Activated CD8-positive, alpha-beta T cell treated with anti-CD3 and anti-CD28 coated beads, Interleukin-2, amount 10 ng/mL, durations not matched to agents 7 days and 5 days (primary cell): ENCODE measurements at regions not wholly inside any gene's neighbourhood (a gene's known extent, or its start where the extent isn't known, plus 50 kb on each side); places are given as distances from the start of the nearest gene placed in this dataset.
"Not testable (repeated sequence)": the region's sequence is repeated elsewhere in the genome, so short reads cannot be mapped to it uniquely, and the experiment has no call there.

Experiments
- ATAC-seq: fragments of 150-1000 bp; cut with Tn5 transposase; one replicate; pipeline ENCODE4 v1.10.0; 2021; ENCODE audit warnings: moderate library complexity
- CTCF ChIA-PET: fragments of 350-600 bp; sonication (Branson Sonifier 250); formaldehyde crosslinking; loops from one replicate; lab custom pipeline; 2021; ENCODE audit warnings: antibody characterized with exemption; lab: Charles Lee
- POLR2A ChIA-PET: fragments of 350-600 bp; sonication (Branson Sonifier 250); formaldehyde crosslinking; loops from one replicate; lab custom pipeline; 2021; ENCODE audit warnings: antibody characterized with exemption; lab: Charles Lee
- DNase-seq: peaks from one replicate; pipeline ENCODE4 v3.0.0-alpha.2; 2020
- H3K27ac Mint-ChIP-seq: one replicate; pipeline ENCODE4 v1.8.0; 2021; ENCODE audit warnings: mild to moderate bottlenecking, mixed read lengths
- H3K27me3 Mint-ChIP-seq: one replicate; pipeline ENCODE4 v1.8.0; 2021; ENCODE audit warnings: low read depth, mixed read lengths
- H3K36me3 Mint-ChIP-seq: one replicate; pipeline ENCODE4 v1.8.0; 2021; ENCODE audit warnings: low read depth, mixed read lengths
- H3K4me1 Mint-ChIP-seq: one replicate; pipeline ENCODE4 v1.8.0; 2021; ENCODE audit warnings: low read depth, mixed read lengths
- H3K4me3 Mint-ChIP-seq: one replicate; pipeline ENCODE4 v1.8.0; 2021; ENCODE audit warnings: mild to moderate bottlenecking, mixed read lengths
- H3K9me3 Mint-ChIP-seq: one replicate; pipeline ENCODE4 v1.8.0; 2022; ENCODE audit warnings: mixed read lengths; ENCODE audit not compliant: insufficient read depth

- Mint-ChIP-seq H3K27ac (no peak overlapping the region), H3K27me3 (no peaks in the 10 kb centered on the region), H3K4me3 (no peak overlapping the region), H3K36me3 (no peaks in the 10 kb centered on the region), H3K9me3 (no peaks in the 10 kb centered on the region), H3K4me1 (no peaks in the 10 kb centered on the region)
- ATAC-seq (no peak), DNase-seq (no peak)
- ChIA-PET CTCF (no interaction called here), POLR2A (no interaction called here)
Measured at GRCh38 chr2:129482626-129483025, 496.8 kb upstream of the RAB6C start.

- Mint-ChIP-seq H3K4me3 (no peak overlapping the region), H3K4me1 (no peaks in the 10 kb centered on the region), H3K27me3 (no peaks in the 10 kb centered on the region), H3K9me3 (no peaks in the 10 kb centered on the region), H3K36me3 (no peaks in the 10 kb centered on the region), H3K27ac (no peak overlapping the region)
- CTCF ChIA-PET = no interaction called here
- no peak for ATAC-seq
- no peak for DNase-seq
- POLR2A ChIA-PET = no interaction called here
Measured at GRCh38 chr2:129483366-129483765, 496.1 kb upstream of the RAB6C start.

GRCh38 chr2:129484999-129485897 lies 494.2 kb upstream of the RAB6C start:
- DNase-seq = no peak
- ChIA-PET POLR2A (no interaction called here), CTCF (no interaction called here)
- Mint-ChIP-seq H3K9me3 (no peaks in the 10 kb centered on the region), H3K27ac (no peak overlapping the region), H3K4me3 (no peak overlapping the region), H3K4me1 (no peaks in the 10 kb centered on the region), H3K36me3 (no peaks in the 10 kb centered on the region), H3K27me3 (no peaks in the 10 kb centered on the region)
- ATAC-seq = no peak

GRCh38 chr2:129488376-129488775 lies 491.1 kb upstream of the RAB6C start:
- CTCF ChIA-PET = no interaction called here
- POLR2A ChIA-PET = no interaction called here
- Mint-ChIP-seq H3K27me3 (no peaks in the 10 kb centered on the region), H3K4me3 (no peak overlapping the region), H3K27ac (no peak overlapping the region), H3K9me3 (no peaks in the 10 kb centered on the region), H3K4me1 (no peaks in the 10 kb centered on the region), H3K36me3 (no peaks in the 10 kb centered on the region)
- ATAC-seq (no peak), DNase-seq (no peak)

- ChIA-PET POLR2A (no interaction called here), CTCF (no interaction called here)
- no peak for DNase-seq
- Mint-ChIP-seq H3K4me3 (no peak overlapping the region), H3K36me3 (no peaks in the 10 kb centered on the region), H3K9me3 (no peaks in the 10 kb centered on the region), H3K4me1 (no peaks in the 10 kb centered on the region), H3K27me3 (no peaks in the 10 kb centered on the region), H3K27ac (no peak overlapping the region)
- no peak for ATAC-seq
Measured at GRCh38 chr2:129490641-129491040, 488.8 kb upstream of the RAB6C start.

GRCh38 chr2:129491308-129491707 lies 488.2 kb upstream of the RAB6C start:
- H3K27me3 Mint-ChIP-seq = no peaks in the 10 kb centered on the region
- H3K4me1 Mint-ChIP-seq = no peaks in the 10 kb centered on the region
- POLR2A ChIA-PET = no interaction called here
- CTCF ChIA-PET = no interaction called here
- ATAC-seq (no peak), DNase-seq (no peak)
- H3K27ac Mint-ChIP-seq = no peak overlapping the region
- no peak overlapping the region for H3K4me3 Mint-ChIP-seq
- H3K36me3 Mint-ChIP-seq = no peaks in the 10 kb centered on the region
- no peaks in the 10 kb centered on the region for H3K9me3 Mint-ChIP-seq

GRCh38 chr2:129492548-129492947 lies 486.9 kb upstream of the RAB6C start:
- Mint-ChIP-seq H3K27ac (no peak overlapping the region), H3K27me3 (no peaks in the 10 kb centered on the region), H3K9me3 (no peaks in the 10 kb centered on the region), H3K36me3 (no peaks in the 10 kb centered on the region), H3K4me1 (no peaks in the 10 kb centered on the region), H3K4me3 (no peak overlapping the region)
- POLR2A ChIA-PET = no interaction called here
- no peak for DNase-seq
- CTCF ChIA-PET = no interaction called here
- no peak for ATAC-seq

GRCh38 chr2:129499747-129500146 lies 479.7 kb upstream of the RAB6C start:
- Mint-ChIP-seq H3K27ac (no peak overlapping the region), H3K27me3 (no peaks in the 10 kb centered on the region), H3K4me1 (no peaks in the 10 kb centered on the region), H3K36me3 (no peaks in the 10 kb centered on the region), H3K9me3 (peaks cover 6% of the 10 kb centered on the region), H3K4me3 (no peak overlapping the region)
- POLR2A ChIA-PET = no interaction called here
- DNase-seq (no peak), ATAC-seq (no peak)
- CTCF ChIA-PET = no interaction called here

- H3K9me3 Mint-ChIP-seq = peaks cover 6% of the 10 kb centered on the region
- H3K4me3 Mint-ChIP-seq = no peak overlapping the region
- H3K36me3 Mint-ChIP-seq = no peaks in the 10 kb centered on the region
- H3K27me3 Mint-ChIP-seq = no peaks in the 10 kb centered on the region
- no peak for ATAC-seq
- H3K27ac Mint-ChIP-seq = no peak overlapping the region
- ChIA-PET CTCF (no interaction called here), POLR2A (no interaction called here)
- no peaks in the 10 kb centered on the region for H3K4me1 Mint-ChIP-seq
- DNase-seq = no peak
Measured at GRCh38 chr2:129502781-129503180, 476.7 kb upstream of the RAB6C start.

GRCh38 chr2:129504646-129505045 lies 474.8 kb upstream of the RAB6C start:
- ATAC-seq = no peak
- no peaks in the 10 kb centered on the region for H3K4me1 Mint-ChIP-seq
- CTCF ChIA-PET = no interaction called here
- no peak for DNase-seq
- H3K9me3 Mint-ChIP-seq = peaks cover 6% of the 10 kb centered on the region
- no peaks in the 10 kb centered on the region for H3K36me3 Mint-ChIP-seq
- H3K27ac Mint-ChIP-seq = no peak overlapping the region
- POLR2A ChIA-PET = interaction anchor here (0.6 kb wide), 1 partner anchor 94 kb away, joined by 3 read pairs; no protein-coding TSS in a partner anchor
- no peaks in the 10 kb centered on the region for H3K27me3 Mint-ChIP-seq
- no peak overlapping the region for H3K4me3 Mint-ChIP-seq

- no peak for ATAC-seq
- H3K9me3 Mint-ChIP-seq = no peaks in the 10 kb centered on the region
- ChIA-PET POLR2A (no interaction called here), CTCF (no interaction called here)
- H3K27me3 Mint-ChIP-seq = no peaks in the 10 kb centered on the region
- DNase-seq = no peak
- no peaks in the 10 kb centered on the region for H3K4me1 Mint-ChIP-seq
- no peak overlapping the region for H3K4me3 Mint-ChIP-seq
- no peaks in the 10 kb centered on the region for H3K36me3 Mint-ChIP-seq
- H3K27ac Mint-ChIP-seq = no peak overlapping the region
Measured at GRCh38 chr2:129518937-129519336, 460.5 kb upstream of the RAB6C start.

- POLR2A ChIA-PET, ATAC-seq, H3K27ac Mint-ChIP-seq, DNase-seq, H3K9me3 Mint-ChIP-seq, CTCF ChIA-PET, H3K27me3 Mint-ChIP-seq, H3K36me3 Mint-ChIP-seq, H3K4me3 Mint-ChIP-seq, H3K4me1 Mint-ChIP-seq: not testable (repeated sequence)
Measured at GRCh38 chr2:129532158-129532557, 447.3 kb upstream of the RAB6C start.

- Mint-ChIP-seq H3K9me3 (no peaks in the 10 kb centered on the region), H3K27ac (no peak overlapping the region), H3K4me1 (no peaks in the 10 kb centered on the region), H3K36me3 (no peaks in the 10 kb centered on the region), H3K4me3 (no peak overlapping the region), H3K27me3 (no peaks in the 10 kb centered on the region)
- CTCF ChIA-PET = no interaction called here
- DNase-seq = no peak
- POLR2A ChIA-PET = no interaction called here
- no peak for ATAC-seq
Measured at GRCh38 chr2:129548880-129549279, 430.6 kb upstream of the RAB6C start.
